Mesenchymal stem cell (in vitro differentiated cells and primary cell): ENCODE measurements at regions not wholly inside any gene's neighbourhood (a gene's known extent, or its start where the extent isn't known, plus 50 kb on each side); places are given as distances from the start of the nearest gene placed in this dataset.

Experiments
- DNase-seq: peaks from one replicate; pipeline ENCODE4 v3.0.0-alpha.2; 2013
- H2AFZ ChIP-seq: one replicate; pipeline ENCODE4 v1.6.1; 2013; ENCODE audit warnings: low read depth, mild to moderate bottlenecking, control low read depth, inconsistent platforms, low read length, moderate library complexity
- H2AK5ac ChIP-seq: 2 replicates; pipeline ENCODE4 v1.6.1; 2013; ENCODE audit warnings: low read length, moderate library complexity, mild to moderate bottlenecking, inconsistent platforms; ENCODE audit not compliant: severe bottlenecking
- H2BK120ac ChIP-seq: one replicate; pipeline ENCODE4 v1.6.1; 2013; ENCODE audit warnings: low read depth, mild to moderate bottlenecking, inconsistent platforms, low read length, moderate library complexity
- H2BK12ac ChIP-seq, 2 experiments: one replicate each; pipeline ENCODE4 v1.6.1; 2013; ENCODE audit warnings: inconsistent platforms in 2 of 2, low read length in 2 of 2, mild to moderate bottlenecking in 2 of 2, moderate library complexity in 2 of 2, control low read depth in 1 of 2
- H2BK15ac ChIP-seq: one replicate; pipeline ENCODE4 v1.6.1; 2013; ENCODE audit warnings: mild to moderate bottlenecking, low read depth, inconsistent platforms; ENCODE audit not compliant: poor library complexity, severe bottlenecking
- H2BK5ac ChIP-seq: 2 replicates; pipeline ENCODE4 v1.6.1; 2013; ENCODE audit warnings: low read depth, mild to moderate bottlenecking, low read length, control low read depth, inconsistent platforms; ENCODE audit not compliant: poor library complexity, severe bottlenecking
- H3K14ac ChIP-seq, 2 experiments: one replicate each; pipeline ENCODE4 v1.6.1; 2013; ENCODE audit warnings: inconsistent platforms in 2 of 2, low read length in 2 of 2, control low read depth in 1 of 2, mild to moderate bottlenecking in 1 of 2, moderate library complexity in 1 of 2
- H3K18ac ChIP-seq, 2 experiments: one replicate each; pipeline ENCODE4 v1.6.1; 2013; ENCODE audit warnings: inconsistent platforms in 2 of 2, low read length in 2 of 2, control low read depth in 1 of 2, low read depth in 1 of 2, mild to moderate bottlenecking in 1 of 2
- H3K23ac ChIP-seq, 2 experiments: one replicate each; pipeline ENCODE4 v1.6.1; 2013; ENCODE audit warnings: inconsistent platforms in 2 of 2, low read length in 2 of 2, mild to moderate bottlenecking in 2 of 2, moderate library complexity in 2 of 2, control low read depth in 1 of 2
- H3K27ac ChIP-seq: 2 replicates; pipeline ENCODE4 v1.5.1; 2013; ENCODE audit warnings: mild to moderate bottlenecking, moderate library complexity, low read length, control low read depth, inconsistent platforms; ENCODE audit not compliant: poor library complexity, severe bottlenecking
- H3K27me3 ChIP-seq, 2 experiments: 2 replicates each; pipeline versions ENCODE4 v1.6.1 to v1.7.0; 2013; ENCODE audit warnings: low read length in 2 of 2, mild to moderate bottlenecking in 2 of 2, moderate library complexity in 2 of 2, control low read depth in 1 of 2, inconsistent platforms in 1 of 2; ENCODE audit not compliant: control insufficient read depth in 1 of 2, insufficient read depth in 1 of 2
- H3K36me3 ChIP-seq, 2 experiments: 2 replicates each; pipeline versions ENCODE4 v1.6.1 to v1.7.0; 2013; ENCODE audit warnings: low read length in 2 of 2, control low read depth in 1 of 2, inconsistent platforms in 1 of 2, low read depth in 1 of 2, mild to moderate bottlenecking in 1 of 2; ENCODE audit not compliant: insufficient read depth in 2 of 2, control insufficient read depth in 1 of 2
- H3K4ac ChIP-seq, 2 experiments: one replicate each; pipeline ENCODE4 v1.6.1; 2013; ENCODE audit warnings: inconsistent platforms in 2 of 2, low read length in 2 of 2, mild to moderate bottlenecking in 2 of 2, moderate library complexity in 2 of 2, control low read depth in 1 of 2, low read depth in 1 of 2
- H3K4me1 ChIP-seq: 2 replicates; pipeline ENCODE4 v1.6.1; 2013; ENCODE audit warnings: low read depth, low read length, control low read depth; ENCODE audit not compliant: control insufficient read depth, insufficient read depth
- H3K4me2 ChIP-seq: 2 replicates; pipeline ENCODE4 v1.6.1; 2013; ENCODE audit warnings: low read length, mild to moderate bottlenecking, inconsistent platforms; ENCODE audit not compliant: poor library complexity, severe bottlenecking
- H3K4me3 ChIP-seq, 2 experiments: 2 replicates each; pipeline versions ENCODE4 v1.5.1 to v1.7.0; 2013; ENCODE audit warnings: low read length in 2 of 2, mild to moderate bottlenecking in 2 of 2, control low read depth in 1 of 2, low read depth in 1 of 2; ENCODE audit not compliant: insufficient read depth in 1 of 2
- H3K79me1 ChIP-seq: replicated peaks from 2 replicates; pipeline ENCODE4 v1.6.1; 2013; ENCODE audit warnings: mild to moderate bottlenecking, control low read depth, low read length, inconsistent platforms; ENCODE audit not compliant: poor library complexity, severe bottlenecking
- H3K9ac ChIP-seq: 2 replicates; pipeline ENCODE4 v1.7.0; 2013; ENCODE audit warnings: mild to moderate bottlenecking, low read length, moderate library complexity
- H3K9me3 ChIP-seq: 2 replicates; pipeline ENCODE4 v1.7.0; 2013; ENCODE audit warnings: mild to moderate bottlenecking, low read length; ENCODE audit not compliant: control insufficient read depth
- H4K8ac ChIP-seq: one replicate; pipeline ENCODE4 v1.6.1; 2013; ENCODE audit warnings: inconsistent platforms, mild to moderate bottlenecking, low read length, moderate library complexity
- H4K91ac ChIP-seq: one replicate; pipeline ENCODE4 v1.6.1; 2013; ENCODE audit warnings: mild to moderate bottlenecking, low read length, inconsistent platforms
- WGBS: methylation state at CpG from one replicate; pipeline ENCODE4 v1.1.7; 2013; ENCODE audit warnings: mixed read lengths; 5-methylcytosine and 5-hydroxymethylcytosine counted together

GRCh38 chr3:176431038-176431418 lies 766.3 kb downstream of the TBL1XR1 start:
- H4K8ac ChIP-seq, result no peak overlapping the region
- WGBS, result 66% methylated on average over 3 of the region's 5 CpGs
- H2AFZ ChIP-seq, result no peak overlapping the region
- no peak overlapping the region for H3K18ac ChIP-seq
- H2BK12ac ChIP-seq, result no peak overlapping the region
- H2BK120ac ChIP-seq, result no peak overlapping the region
- DNase-seq, result no peak
- no peaks in the 10 kb centered on the region for H3K9me3 ChIP-seq
- H3K9ac ChIP-seq, result no peak overlapping the region
- no peaks in the 10 kb centered on the region for H3K36me3 ChIP-seq
- H3K4me3 ChIP-seq, result no peak overlapping the region
- no peaks in the 10 kb centered on the region for H3K27me3 ChIP-seq
- H3K4me2 ChIP-seq, result no peak overlapping the region
- no peaks in the 10 kb centered on the region for H3K79me1 ChIP-seq
- H4K91ac ChIP-seq, result no peak overlapping the region
- H2BK5ac ChIP-seq, result no peak overlapping the region
- no peak overlapping the region for H2AK5ac ChIP-seq
- H3K4me1 ChIP-seq, result no peaks in the 10 kb centered on the region
- no peak overlapping the region for H3K14ac ChIP-seq
- no peak overlapping the region for H3K27ac ChIP-seq
- H2BK15ac ChIP-seq, result no peak overlapping the region
- no peak overlapping the region for H3K4ac ChIP-seq
- no peak overlapping the region for H3K23ac ChIP-seq

- WGBS, result 100% methylated on average over 1 of the region's 2 CpGs
- H3K4me2 ChIP-seq, result no peak overlapping the region
- DNase-seq, result peak; percentile 57
- no peak overlapping the region for H2BK12ac ChIP-seq
- H3K14ac ChIP-seq, result no peak overlapping the region
- H3K23ac ChIP-seq, result no peak overlapping the region
- no peaks in the 10 kb centered on the region for H3K9me3 ChIP-seq
- no peak overlapping the region for H2AK5ac ChIP-seq
- no peaks in the 10 kb centered on the region for H3K36me3 ChIP-seq
- no peak overlapping the region for H3K27ac ChIP-seq
- no peak overlapping the region for H4K91ac ChIP-seq
- no peak overlapping the region for H2BK120ac ChIP-seq
- no peaks in the 10 kb centered on the region for H3K4me1 ChIP-seq
- H2BK15ac ChIP-seq, result no peak overlapping the region
- no peak overlapping the region for H3K4ac ChIP-seq
- H3K4me3 ChIP-seq, result no peak overlapping the region
- no peak overlapping the region for H3K18ac ChIP-seq
- no peak overlapping the region for H2BK5ac ChIP-seq
- H4K8ac ChIP-seq, result no peak overlapping the region
- H2AFZ ChIP-seq, result no peak overlapping the region
- no peaks in the 10 kb centered on the region for H3K79me1 ChIP-seq
- no peak overlapping the region for H3K9ac ChIP-seq
- H3K27me3 ChIP-seq, result no peaks in the 10 kb centered on the region
Observed at GRCh38 chr3:176430244-176431037, 766.8 kb downstream of the TBL1XR1 start.

- Histone ChIP-seq H2BK15ac (peak overlapping the region; percentile 44), H2BK120ac (no peak overlapping the region), H3K4me1 (no peaks in the 10 kb centered on the region), H3K14ac (no peak overlapping the region), H3K4me2 (no peak overlapping the region), H3K9ac (no peak overlapping the region), H2BK5ac (no peak overlapping the region), H3K79me1 (no peaks in the 10 kb centered on the region), H3K27me3 (no peaks in the 10 kb centered on the region), H3K4ac (no peak overlapping the region), H4K8ac (no peak overlapping the region), H2AK5ac (no peak overlapping the region), H2AFZ (peak overlapping the region; percentile 42), H2BK12ac (no peak overlapping the region), H3K36me3 (no peaks in the 10 kb centered on the region), H3K4me3 (no peak overlapping the region), H3K18ac (no peak overlapping the region), H4K91ac (no peak overlapping the region), H3K23ac (no peak overlapping the region), H3K27ac (no peak overlapping the region), H3K9me3 (no peaks in the 10 kb centered on the region)
- DNase-seq, result no peak
- 71% methylated on average over 4 of the region's 4 CpGs for WGBS
Observed at GRCh38 chr3:176428552-176428951, 768.7 kb downstream of the TBL1XR1 start.

GRCh38 chr3:176426371-176426770 lies 770.9 kb downstream of the TBL1XR1 start:
- no peak overlapping the region for H2BK12ac ChIP-seq
- no peak overlapping the region for H4K8ac ChIP-seq
- H3K36me3 ChIP-seq, result no peaks in the 10 kb centered on the region
- no peak overlapping the region for H3K27ac ChIP-seq
- no peak overlapping the region for H3K4me2 ChIP-seq
- no peak overlapping the region for H2BK15ac ChIP-seq
- no peak overlapping the region for H3K4ac ChIP-seq
- H2BK120ac ChIP-seq, result no peak overlapping the region
- H3K23ac ChIP-seq, result no peak overlapping the region
- H3K27me3 ChIP-seq, result no peaks in the 10 kb centered on the region
- H3K18ac ChIP-seq, result no peak overlapping the region
- H2AK5ac ChIP-seq, result no peak overlapping the region
- no peaks in the 10 kb centered on the region for H3K9me3 ChIP-seq
- no peaks in the 10 kb centered on the region for H3K79me1 ChIP-seq
- no peak overlapping the region for H2BK5ac ChIP-seq
- H2AFZ ChIP-seq, result no peak overlapping the region
- DNase-seq, result no peak
- no peaks in the 10 kb centered on the region for H3K4me1 ChIP-seq
- no peak overlapping the region for H4K91ac ChIP-seq
- H3K4me3 ChIP-seq, result no peak overlapping the region
- H3K9ac ChIP-seq, result no peak overlapping the region
- H3K14ac ChIP-seq, result no peak overlapping the region
